ENCODE measurements at regions not wholly inside any gene's neighbourhood (a gene's known extent, or its start where the extent isn't known, plus 50 kb on each side); places are given as distances from the start of the nearest gene placed in this dataset.

GRCh38 chr4:18343581-18343980, 322.0 kb upstream of the LCORL start:
- no peak for TF ChIP-seq CTCF (IDR thresholded peaks at IDR 0.05)
- no peaks in the 10 kb centered on the region for H3K9me3 ChIP-seq
- no peaks in the 10 kb centered on the region for H3K36me3 ChIP-seq
- DNase-seq = no peak
- no peak overlapping the region for H3K27ac ChIP-seq
- H3K9ac ChIP-seq (ENCODE audit: low read depth in 2 of 2, low read length in 2 of 2) = no peak overlapping the region
- H3K4me3 ChIP-seq = no peak overlapping the region
- H3K4me1 ChIP-seq = no peaks in the 10 kb centered on the region
- intact Hi-C loops (cut with DNase I) = no loop called here
- no peaks in the 10 kb centered on the region for H3K27me3 ChIP-seq

- no peaks in the 10 kb centered on the region for H3K9me3 ChIP-seq
- DNase-seq = no peak
- H3K4me1 ChIP-seq = no peaks in the 10 kb centered on the region
- intact Hi-C loops (cut with DNase I) = no loop called here
- H3K36me3 ChIP-seq = no peaks in the 10 kb centered on the region
- H3K9ac ChIP-seq (ENCODE audit: low read depth in 2 of 2, low read length in 2 of 2) = no peak overlapping the region
- H3K27ac ChIP-seq = no peak overlapping the region
- H3K27me3 ChIP-seq = no peaks in the 10 kb centered on the region
- TF ChIP-seq CTCF (IDR thresholded peaks at IDR 0.05) = no peak
- H3K4me3 ChIP-seq = no peak overlapping the region
Measured at GRCh38 chr4:18342847-18343246, 321.3 kb upstream of the LCORL start.

DNA sequence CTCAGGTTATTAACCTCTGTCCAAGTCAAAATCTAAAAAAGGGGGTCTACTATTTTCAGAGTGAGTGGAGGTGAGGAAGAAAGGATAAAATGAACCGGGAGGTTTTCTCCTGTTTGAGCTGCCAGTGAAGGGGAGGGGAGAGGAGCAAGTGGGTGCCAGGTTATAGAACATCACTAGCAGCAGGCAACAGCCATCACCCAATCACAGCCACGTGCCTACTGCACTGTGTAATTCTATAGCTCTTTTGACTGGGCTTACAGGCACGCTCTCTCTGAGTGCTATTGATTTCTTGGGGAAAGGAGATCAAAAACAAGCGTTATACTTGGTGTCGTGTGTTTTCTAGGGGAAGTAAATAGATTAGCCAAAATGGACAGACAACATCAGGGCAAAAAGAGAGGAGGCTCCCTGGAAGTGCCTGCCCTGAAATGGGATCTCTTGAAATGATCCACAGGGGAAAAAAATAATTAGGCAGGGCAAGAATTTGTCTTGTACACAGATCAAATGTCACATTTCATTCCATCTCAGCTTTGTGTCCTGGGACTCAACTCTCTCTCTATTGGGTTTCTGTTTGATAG, 300.5 kb upstream of the LCORL start:
- TF ChIP-seq CTCF (IDR thresholded peaks at IDR 0.05) = no peak
- Histone ChIP-seq H3K9ac (ENCODE audit: low read depth in 2 of 2, low read length in 2 of 2) (no peak overlapping the region), H3K27ac (no peak overlapping the region), H3K4me1 (no peaks in the 10 kb centered on the region), H3K27me3 (no peaks in the 10 kb centered on the region), H3K4me3 (no peak overlapping the region), H3K36me3 (no peaks in the 10 kb centered on the region), H3K9me3 (no peaks in the 10 kb centered on the region)
- no peak for DNase-seq
- intact Hi-C loops (cut with DNase I) = no loop called here

DNA sequence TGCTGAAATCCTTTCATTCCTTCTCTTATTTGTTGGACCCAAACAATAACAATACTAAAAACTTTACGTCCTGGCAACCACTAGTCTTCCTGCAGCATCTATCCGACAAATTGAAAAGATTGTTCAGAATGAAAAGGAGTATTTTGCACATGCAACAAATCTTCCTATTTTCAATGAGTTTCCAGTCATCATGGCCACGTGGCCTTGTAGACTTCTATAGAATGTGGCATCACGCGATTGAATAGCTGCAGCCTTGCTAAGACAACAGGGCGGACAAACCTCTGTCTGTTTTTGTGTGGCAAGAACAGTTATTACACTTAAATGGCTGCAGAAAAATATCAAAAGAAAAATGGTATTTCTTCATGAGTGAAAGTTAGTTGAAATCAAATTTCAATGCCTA, 297.9 kb upstream of the LCORL start:
- H3K27ac ChIP-seq = no peak overlapping the region
- intact Hi-C loops (cut with DNase I) = no loop called here
- H3K36me3 ChIP-seq = no peaks in the 10 kb centered on the region
- H3K9ac ChIP-seq (ENCODE audit: low read depth in 2 of 2, low read length in 2 of 2) = no peak overlapping the region
- H3K4me3 ChIP-seq = no peak overlapping the region
- no peak for DNase-seq
- no peak for TF ChIP-seq CTCF (IDR thresholded peaks at IDR 0.05)
- no peaks in the 10 kb centered on the region for H3K4me1 ChIP-seq
- H3K9me3 ChIP-seq = no peaks in the 10 kb centered on the region
- H3K27me3 ChIP-seq = no peaks in the 10 kb centered on the region

GRCh38 chr4:18318682-18319388, 297.3 kb upstream of the LCORL start:
- DNase-seq = no peak

More at GRCh38 chr4:18318682-18319388, 297.3 kb upstream of the LCORL start:
- Histone ChIP-seq H3K9me3 (no peaks in the 10 kb centered on the region), H3K4me3 (no peak overlapping the region), H3K4me1 (no peaks in the 10 kb centered on the region), H3K27me3 (no peaks in the 10 kb centered on the region), H3K36me3 (no peaks in the 10 kb centered on the region), H3K9ac (ENCODE audit: low read depth in 2 of 2, low read length in 2 of 2) (no peak overlapping the region), H3K27ac (no peak overlapping the region)
- intact Hi-C loops (cut with DNase I) = no loop called here
- TF ChIP-seq CTCF (IDR thresholded peaks at IDR 0.05) = no peak

Data from colonic mucosa (tissue), 4 donors.